ENCODE measurements at regions not wholly inside any gene's neighbourhood (a gene's known extent, or its start where the extent isn't known, plus 50 kb on each side); places are given as distances from the start of the nearest gene placed in this dataset.

GRCh38 chr7:95687759-95688343 is 84.5 kb upstream of the DYNC1I1 start:
- Histone ChIP-seq H3K9me3 (ENCODE audit: control insufficient read depth in 1 of 2, low read length in 2 of 2) (no peaks in the 10 kb centered on the region), H3K4me1 (ENCODE audit: control insufficient read depth in 1 of 2, insufficient read depth in 2 of 2, low read length in 2 of 2) (no peaks in the 10 kb centered on the region), H3K4me3 (ENCODE audit: low read depth in 1 of 2, low read length in 2 of 2) (no peak overlapping the region), H3K27me3 (ENCODE audit: low read depth, low read length) (no peaks in the 10 kb centered on the region), H3K27ac (ENCODE audit: low read length) (no peak overlapping the region), H3K36me3 (ENCODE audit: control insufficient read depth in 1 of 2, insufficient read depth in 2 of 2, low read length in 2 of 2) (no peaks in the 10 kb centered on the region)

GRCh38 chr7:95686109-95686508 is 86.2 kb upstream of the DYNC1I1 start:
- Histone ChIP-seq H3K27ac (ENCODE audit: low read length) (no peak overlapping the region), H3K4me3 (ENCODE audit: low read depth in 1 of 2, low read length in 2 of 2) (no peak overlapping the region), H3K4me1 (ENCODE audit: control insufficient read depth in 1 of 2, insufficient read depth in 2 of 2, low read length in 2 of 2) (peaks cover 0 to 4% of the 10 kb centered on the region in 2 donors), H3K27me3 (ENCODE audit: low read depth, low read length) (no peaks in the 10 kb centered on the region), H3K9me3 (ENCODE audit: control insufficient read depth in 1 of 2, low read length in 2 of 2) (no peaks in the 10 kb centered on the region), H3K36me3 (ENCODE audit: control insufficient read depth in 1 of 2, insufficient read depth in 2 of 2, low read length in 2 of 2) (no peaks in the 10 kb centered on the region)

- Histone ChIP-seq H3K9me3 (ENCODE audit: control insufficient read depth in 1 of 2, low read length in 2 of 2) (no peaks in the 10 kb centered on the region), H3K27ac (ENCODE audit: low read length) (no peak overlapping the region), H3K36me3 (ENCODE audit: control insufficient read depth in 1 of 2, insufficient read depth in 2 of 2, low read length in 2 of 2) (no peaks in the 10 kb centered on the region), H3K4me3 (ENCODE audit: low read depth in 1 of 2, low read length in 2 of 2) (no peak overlapping the region), H3K27me3 (ENCODE audit: low read depth, low read length) (no peaks in the 10 kb centered on the region), H3K4me1 (ENCODE audit: control insufficient read depth in 1 of 2, insufficient read depth in 2 of 2, low read length in 2 of 2) (peaks cover 0 to 4% of the 10 kb centered on the region in 2 donors)
Measured at GRCh38 chr7:95684505-95684904, 87.8 kb upstream of the DYNC1I1 start.

GRCh38 chr7:95684037-95684436 is 87.7 kb upstream of the PDK4 start:
- no peaks in the 10 kb centered on the region for H3K36me3 ChIP-seq (ENCODE audit: control insufficient read depth in 1 of 2, insufficient read depth in 2 of 2, low read length in 2 of 2)
- H3K27me3 ChIP-seq (ENCODE audit: low read depth, low read length) = no peaks in the 10 kb centered on the region
- H3K9me3 ChIP-seq (ENCODE audit: control insufficient read depth in 1 of 2, low read length in 2 of 2) = no peaks in the 10 kb centered on the region
- H3K4me1 ChIP-seq (ENCODE audit: control insufficient read depth in 1 of 2, insufficient read depth in 2 of 2, low read length in 2 of 2) = peaks cover 0 to 4% of the 10 kb centered on the region in 2 donors
- H3K4me3 ChIP-seq (ENCODE audit: low read depth in 1 of 2, low read length in 2 of 2) = no peak overlapping the region
- no peak overlapping the region for H3K27ac ChIP-seq (ENCODE audit: low read length)

GRCh38 chr7:95682913-95683312 is 86.6 kb upstream of the PDK4 start:
- Histone ChIP-seq H3K36me3 (ENCODE audit: control insufficient read depth in 1 of 2, insufficient read depth in 2 of 2, low read length in 2 of 2) (no peaks in the 10 kb centered on the region), H3K4me3 (ENCODE audit: low read depth in 1 of 2, low read length in 2 of 2) (no peak overlapping the region), H3K4me1 (ENCODE audit: control insufficient read depth in 1 of 2, insufficient read depth in 2 of 2, low read length in 2 of 2) (peaks cover 0 to 4% of the 10 kb centered on the region in 2 donors), H3K27me3 (ENCODE audit: low read depth, low read length) (no peaks in the 10 kb centered on the region), H3K9me3 (ENCODE audit: control insufficient read depth in 1 of 2, low read length in 2 of 2) (no peaks in the 10 kb centered on the region), H3K27ac (ENCODE audit: low read length) (no peak overlapping the region)

GRCh38 chr7:95676691-95677090 is 80.4 kb upstream of the PDK4 start:
- Histone ChIP-seq H3K27ac (ENCODE audit: low read length) (no peak overlapping the region), H3K9me3 (ENCODE audit: control insufficient read depth in 1 of 2, low read length in 2 of 2) (no peaks in the 10 kb centered on the region), H3K27me3 (ENCODE audit: low read depth, low read length) (no peaks in the 10 kb centered on the region), H3K4me3 (ENCODE audit: low read depth in 1 of 2, low read length in 2 of 2) (no peak overlapping the region), H3K4me1 (ENCODE audit: control insufficient read depth in 1 of 2, insufficient read depth in 2 of 2, low read length in 2 of 2) (no peaks in the 10 kb centered on the region), H3K36me3 (ENCODE audit: control insufficient read depth in 1 of 2, insufficient read depth in 2 of 2, low read length in 2 of 2) (no peaks in the 10 kb centered on the region)

GRCh38 chr7:95675632-95676031 is 79.3 kb upstream of the PDK4 start:
- no peak overlapping the region for H3K4me3 ChIP-seq (ENCODE audit: low read depth in 1 of 2, low read length in 2 of 2)
- no peaks in the 10 kb centered on the region for H3K9me3 ChIP-seq (ENCODE audit: control insufficient read depth in 1 of 2, low read length in 2 of 2)
- no peak overlapping the region for H3K27ac ChIP-seq (ENCODE audit: low read length)

GRCh38 chr7:95675016-95675415 is 78.7 kb upstream of the PDK4 start:
- Histone ChIP-seq H3K36me3 (ENCODE audit: control insufficient read depth in 1 of 2, insufficient read depth in 2 of 2, low read length in 2 of 2) (no peaks in the 10 kb centered on the region), H3K4me3 (ENCODE audit: low read depth in 1 of 2, low read length in 2 of 2) (no peak overlapping the region), H3K9me3 (ENCODE audit: control insufficient read depth in 1 of 2, low read length in 2 of 2) (no peaks in the 10 kb centered on the region), H3K4me1 (ENCODE audit: control insufficient read depth in 1 of 2, insufficient read depth in 2 of 2, low read length in 2 of 2) (no peaks in the 10 kb centered on the region), H3K27me3 (ENCODE audit: low read depth, low read length) (no peaks in the 10 kb centered on the region), H3K27ac (ENCODE audit: low read length) (no peak overlapping the region)

More at GRCh38 chr7:95675632-95676031, 79.3 kb upstream of the PDK4 start:
- no peaks in the 10 kb centered on the region for H3K36me3 ChIP-seq (ENCODE audit: control insufficient read depth in 1 of 2, insufficient read depth in 2 of 2, low read length in 2 of 2)
- no peaks in the 10 kb centered on the region for H3K4me1 ChIP-seq (ENCODE audit: control insufficient read depth in 1 of 2, insufficient read depth in 2 of 2, low read length in 2 of 2)
- no peaks in the 10 kb centered on the region for H3K27me3 ChIP-seq (ENCODE audit: low read depth, low read length)

- Histone ChIP-seq H3K36me3 (ENCODE audit: control insufficient read depth in 1 of 2, insufficient read depth in 2 of 2, low read length in 2 of 2) (no peaks in the 10 kb centered on the region), H3K27ac (ENCODE audit: low read length) (no peak overlapping the region), H3K4me3 (ENCODE audit: low read depth in 1 of 2, low read length in 2 of 2) (no peak overlapping the region), H3K4me1 (ENCODE audit: control insufficient read depth in 1 of 2, insufficient read depth in 2 of 2, low read length in 2 of 2) (no peaks in the 10 kb centered on the region), H3K27me3 (ENCODE audit: low read depth, low read length) (no peaks in the 10 kb centered on the region), H3K9me3 (ENCODE audit: control insufficient read depth in 1 of 2, low read length in 2 of 2) (no peaks in the 10 kb centered on the region)
Measured at GRCh38 chr7:95674101-95674500, 77.8 kb upstream of the PDK4 start.

GRCh38 chr7:95672434-95672833 is 76.1 kb upstream of the PDK4 start:
- Histone ChIP-seq H3K27me3 (ENCODE audit: low read depth, low read length) (no peaks in the 10 kb centered on the region), H3K36me3 (ENCODE audit: control insufficient read depth in 1 of 2, insufficient read depth in 2 of 2, low read length in 2 of 2) (no peaks in the 10 kb centered on the region), H3K4me1 (ENCODE audit: control insufficient read depth in 1 of 2, insufficient read depth in 2 of 2, low read length in 2 of 2) (no peaks in the 10 kb centered on the region), H3K27ac (ENCODE audit: low read length) (no peak overlapping the region), H3K9me3 (ENCODE audit: control insufficient read depth in 1 of 2, low read length in 2 of 2) (no peaks in the 10 kb centered on the region), H3K4me3 (ENCODE audit: low read depth in 1 of 2, low read length in 2 of 2) (no peak overlapping the region)

- Histone ChIP-seq H3K36me3 (ENCODE audit: control insufficient read depth in 1 of 2, insufficient read depth in 2 of 2, low read length in 2 of 2) (no peaks in the 10 kb centered on the region), H3K27ac (ENCODE audit: low read length) (no peak overlapping the region), H3K4me1 (ENCODE audit: control insufficient read depth in 1 of 2, insufficient read depth in 2 of 2, low read length in 2 of 2) (no peaks in the 10 kb centered on the region), H3K9me3 (ENCODE audit: control insufficient read depth in 1 of 2, low read length in 2 of 2) (no peaks in the 10 kb centered on the region), H3K27me3 (ENCODE audit: low read depth, low read length) (no peaks in the 10 kb centered on the region), H3K4me3 (ENCODE audit: low read depth in 1 of 2, low read length in 2 of 2) (no peak overlapping the region)
Measured at GRCh38 chr7:95669513-95669912, 73.2 kb upstream of the PDK4 start.

GRCh38 chr7:95668504-95669018 is 72.2 kb upstream of the PDK4 start:
- no peak overlapping the region for H3K27ac ChIP-seq (ENCODE audit: low read length)

More at GRCh38 chr7:95668504-95669018, 72.2 kb upstream of the PDK4 start:
- H3K36me3 ChIP-seq (ENCODE audit: control insufficient read depth in 1 of 2, insufficient read depth in 2 of 2, low read length in 2 of 2) = no peaks in the 10 kb centered on the region
- H3K4me3 ChIP-seq (ENCODE audit: low read depth in 1 of 2, low read length in 2 of 2) = no peak overlapping the region
- H3K4me1 ChIP-seq (ENCODE audit: control insufficient read depth in 1 of 2, insufficient read depth in 2 of 2, low read length in 2 of 2) = no peaks in the 10 kb centered on the region
- no peaks in the 10 kb centered on the region for H3K27me3 ChIP-seq (ENCODE audit: low read depth, low read length)
- H3K9me3 ChIP-seq (ENCODE audit: control insufficient read depth in 1 of 2, low read length in 2 of 2) = no peaks in the 10 kb centered on the region
